ENCODE measurements at regions not wholly inside any gene's neighbourhood (a gene's known extent, or its start where the extent isn't known, plus 50 kb on each side); places are given as distances from the start of the nearest gene placed in this dataset.

- Histone ChIP-seq H3K9me1 (ENCODE audit: control insufficient read depth, extremely low read depth, insufficient read depth, low read length) (no peaks in the 10 kb centered on the region), H3K9ac (ENCODE audit: control insufficient read depth, extremely low read depth, insufficient read depth, low read length) (no peak overlapping the region), H3K4me1 (ENCODE audit: control insufficient read depth, extremely low read depth, insufficient read depth, low read length) (peaks cover 4% of the 10 kb centered on the region), H3K27ac (ENCODE audit: control insufficient read depth, insufficient read depth, low read length) (no peak overlapping the region), H3K79me2 (ENCODE audit: control insufficient read depth, insufficient read depth, low read length) (no peaks in the 10 kb centered on the region), H2AFZ (ENCODE audit: control insufficient read depth, low read length) (no peak overlapping the region), H3K36me3 (ENCODE audit: control insufficient read depth in 2 of 2, extremely low read depth in 1 of 2, insufficient read depth in 2 of 2, low read length in 2 of 2) (no peaks in the 10 kb centered on the region), H3K9me3 (ENCODE audit: control insufficient read depth, low read depth, low read length) (no peaks in the 10 kb centered on the region), H3K4me3 (ENCODE audit: control insufficient read depth in 2 of 3, extremely low read depth in 1 of 3, insufficient read depth in 2 of 3, low read depth in 1 of 3, low read length in 3 of 3) (no peak overlapping the region), H3K27me3 (ENCODE audit: control insufficient read depth, extremely low read depth, insufficient read depth, low read length) (no peaks in the 10 kb centered on the region), H3K4me2 (ENCODE audit: control insufficient read depth, extremely low read depth, insufficient read depth, low read depth, low read length) (no peak overlapping the region), H4K20me1 (ENCODE audit: control insufficient read depth, extremely low read depth, insufficient read depth, low read length) (no peaks in the 10 kb centered on the region)
- dilution Hi-C loops (cut with MboI; ENCODE audit: extremely low pct_ligation_motif_present, low sequenced_read_pairs), result no loop called here
- TF ChIP-seq CTCF (optimal IDR thresholded peaks at IDR 0.05 in 1 of 3, IDR thresholded peaks at IDR 0.05 in 1 of 3, conservative IDR thresholded peaks at IDR 0.05 in 1 of 3; ENCODE audit: extremely low read depth in 1 of 3, insufficient read depth in 2 of 3, low read length in 3 of 3) (no peak), EZH2 (IDR thresholded peaks at IDR 0.05; ENCODE audit: low read length) (no peak)
- DNase-seq (ENCODE audit: low read depth, low spot score) (no peak), FAIRE-seq (no peak)
Measured at GRCh38 chr15:95287720-95288103, 1042.8 kb upstream of the NR2F2 start.

- no peak overlapping the region for H3K9ac ChIP-seq (ENCODE audit: control insufficient read depth, extremely low read depth, insufficient read depth, low read length)
- no peak for FAIRE-seq
- no peak for DNase-seq (ENCODE audit: low read depth, low spot score)
Measured at GRCh38 chr15:95288626-95289025, 1041.9 kb upstream of the NR2F2 start.

More at GRCh38 chr15:95288626-95289025, 1041.9 kb upstream of the NR2F2 start:
- Histone ChIP-seq H3K36me3 (ENCODE audit: control insufficient read depth in 2 of 2, extremely low read depth in 1 of 2, insufficient read depth in 2 of 2, low read length in 2 of 2) (no peaks in the 10 kb centered on the region), H3K79me2 (ENCODE audit: control insufficient read depth, insufficient read depth, low read length) (no peaks in the 10 kb centered on the region), H3K9me3 (ENCODE audit: control insufficient read depth, low read depth, low read length) (no peaks in the 10 kb centered on the region), H2AFZ (ENCODE audit: control insufficient read depth, low read length) (no peak overlapping the region), H3K9me1 (ENCODE audit: control insufficient read depth, extremely low read depth, insufficient read depth, low read length) (no peaks in the 10 kb centered on the region), H3K4me3 (ENCODE audit: control insufficient read depth in 2 of 3, extremely low read depth in 1 of 3, insufficient read depth in 2 of 3, low read depth in 1 of 3, low read length in 3 of 3) (no peak overlapping the region), H3K27me3 (ENCODE audit: control insufficient read depth, extremely low read depth, insufficient read depth, low read length) (no peaks in the 10 kb centered on the region), H4K20me1 (ENCODE audit: control insufficient read depth, extremely low read depth, insufficient read depth, low read length) (no peaks in the 10 kb centered on the region), H3K4me2 (ENCODE audit: control insufficient read depth, extremely low read depth, insufficient read depth, low read depth, low read length) (no peak overlapping the region), H3K4me1 (ENCODE audit: control insufficient read depth, extremely low read depth, insufficient read depth, low read length) (peaks cover 4% of the 10 kb centered on the region), H3K27ac (ENCODE audit: control insufficient read depth, insufficient read depth, low read length) (no peak overlapping the region)
- dilution Hi-C loops (cut with MboI; ENCODE audit: extremely low pct_ligation_motif_present, low sequenced_read_pairs), result no loop called here
- TF ChIP-seq EZH2 (IDR thresholded peaks at IDR 0.05; ENCODE audit: low read length) (no peak), CTCF (optimal IDR thresholded peaks at IDR 0.05 in 1 of 3, IDR thresholded peaks at IDR 0.05 in 1 of 3, conservative IDR thresholded peaks at IDR 0.05 in 1 of 3; ENCODE audit: extremely low read depth in 1 of 3, insufficient read depth in 2 of 3, low read length in 3 of 3) (no peak)

All from keratinocyte (primary cell).